GM10266 (cell line): ENCODE measurements at regions not wholly inside any gene's neighbourhood (a gene's known extent, or its start where the extent isn't known, plus 50 kb on each side); places are given as distances from the start of the nearest gene placed in this dataset.

ENCODE experiments used
- DNase-seq: peaks from one replicate; pipeline ENCODE4 v3.0.0; 2012; ENCODE audit errors: extremely low spot score
- TF ChIP-seq, protein P1 (sequence below): IDR thresholded peaks from 2 replicates; pipeline ENCODE4 v1.5.1; 2012; ENCODE audit warnings: mild to moderate bottlenecking, low read depth; ENCODE audit not compliant: control insufficient read depth, insufficient read depth; ENCODE audit errors: missing control alignments

- no peak for DNase-seq
- TF ChIP-seq, protein P1, sequence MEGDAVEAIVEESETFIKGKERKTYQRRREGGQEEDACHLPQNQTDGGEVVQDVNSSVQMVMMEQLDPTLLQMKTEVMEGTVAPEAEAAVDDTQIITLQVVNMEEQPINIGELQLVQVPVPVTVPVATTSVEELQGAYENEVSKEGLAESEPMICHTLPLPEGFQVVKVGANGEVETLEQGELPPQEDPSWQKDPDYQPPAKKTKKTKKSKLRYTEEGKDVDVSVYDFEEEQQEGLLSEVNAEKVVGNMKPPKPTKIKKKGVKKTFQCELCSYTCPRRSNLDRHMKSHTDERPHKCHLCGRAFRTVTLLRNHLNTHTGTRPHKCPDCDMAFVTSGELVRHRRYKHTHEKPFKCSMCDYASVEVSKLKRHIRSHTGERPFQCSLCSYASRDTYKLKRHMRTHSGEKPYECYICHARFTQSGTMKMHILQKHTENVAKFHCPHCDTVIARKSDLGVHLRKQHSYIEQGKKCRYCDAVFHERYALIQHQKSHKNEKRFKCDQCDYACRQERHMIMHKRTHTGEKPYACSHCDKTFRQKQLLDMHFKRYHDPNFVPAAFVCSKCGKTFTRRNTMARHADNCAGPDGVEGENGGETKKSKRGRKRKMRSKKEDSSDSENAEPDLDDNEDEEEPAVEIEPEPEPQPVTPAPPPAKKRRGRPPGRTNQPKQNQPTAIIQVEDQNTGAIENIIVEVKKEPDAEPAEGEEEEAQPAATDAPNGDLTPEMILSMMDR, result no peak
Observed at GRCh38 chr15:66848686-66849392, 146.8 kb downstream of the SMAD6 start.

DNA sequence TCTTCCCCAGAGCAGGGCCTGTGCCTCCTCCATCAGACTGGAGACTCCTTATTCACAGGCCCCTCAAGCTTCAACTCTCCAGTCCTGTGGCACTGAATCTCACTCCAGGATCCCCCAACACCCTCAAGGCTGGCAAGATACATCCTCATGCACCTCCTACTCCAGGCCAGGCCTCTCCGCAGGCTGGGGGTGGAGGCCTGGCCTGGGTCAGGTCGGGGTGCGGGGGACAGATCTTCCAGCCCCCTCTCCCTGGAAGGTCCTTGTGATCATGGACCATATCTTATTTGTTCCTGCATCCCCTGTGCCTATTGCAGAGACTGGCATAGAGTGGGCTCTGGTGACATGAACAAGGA, 147.3 kb downstream of the SMAD6 start:
- DNase-seq, result no peak
- TF ChIP-seq, protein P1, result no peak

DNA sequence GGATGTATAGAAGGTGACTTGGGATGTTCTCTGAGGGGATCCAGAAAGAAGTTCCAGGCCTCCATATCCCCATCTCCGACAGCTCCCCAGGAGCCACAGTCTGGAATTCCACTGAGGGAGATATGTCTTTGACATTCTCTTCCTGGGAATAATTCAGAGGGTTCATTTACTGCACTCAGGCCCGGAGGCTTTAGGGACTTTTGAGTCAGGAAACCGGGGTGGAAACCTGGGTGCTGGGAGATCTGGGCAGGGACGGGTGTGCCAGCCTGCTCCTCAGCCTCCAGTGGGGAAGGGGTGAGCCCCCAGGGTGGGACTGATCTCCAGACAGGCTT, 147.7 kb downstream of the SMAD6 start:
- DNase-seq, result no peak
- TF ChIP-seq, protein P1, result no peak

DNA sequence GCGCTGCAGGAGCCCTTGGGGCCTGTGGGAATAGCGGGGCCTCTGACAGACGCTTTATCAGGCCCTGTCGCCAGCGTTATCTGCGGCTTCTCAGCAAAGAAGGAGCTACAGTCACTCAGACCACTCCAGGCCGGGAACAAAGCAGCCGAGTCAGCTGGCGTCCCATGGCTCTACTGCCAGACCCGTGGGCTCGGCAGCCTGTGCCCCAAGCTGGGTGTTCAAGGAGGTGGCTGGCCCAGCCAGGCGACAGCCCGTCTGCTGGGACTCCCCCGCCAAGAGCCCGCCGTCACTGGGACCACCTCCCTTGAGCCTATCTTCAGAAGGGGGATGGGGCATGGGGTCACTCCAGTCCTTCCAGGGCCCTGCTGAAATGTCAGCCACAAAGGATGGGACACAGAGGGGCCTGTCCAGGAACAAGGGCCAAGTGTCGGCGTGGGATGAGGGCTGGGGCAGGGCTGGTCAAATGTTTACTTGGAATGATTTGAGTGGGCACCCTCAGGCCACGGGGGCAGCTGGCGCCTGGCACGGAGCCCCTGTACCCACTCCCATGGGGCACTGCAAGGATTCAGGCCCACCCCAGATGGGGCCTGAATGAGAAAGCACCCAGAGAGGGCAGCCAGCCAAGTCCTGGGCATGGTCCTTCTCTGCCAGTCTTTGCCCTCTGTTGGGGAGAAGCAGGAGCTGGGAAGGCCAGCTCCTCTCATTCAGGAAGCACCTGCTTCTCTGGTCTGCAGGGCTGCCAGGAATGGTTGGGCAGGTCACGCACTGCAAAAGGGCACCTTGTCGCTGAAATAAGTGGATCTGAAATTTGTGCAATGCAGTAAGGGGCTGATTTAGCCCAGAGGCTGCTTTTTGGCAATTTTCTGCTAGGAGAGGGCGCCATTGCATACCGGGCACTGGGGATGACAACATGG, 148.3 kb downstream of the SMAD6 start:
- TF ChIP-seq, protein P1, result no peak
- DNase-seq, result no peak

GRCh38 chr15:66850996-66851310, 148.9 kb downstream of the SMAD6 start:
- TF ChIP-seq, protein P1, result no peak
- DNase-seq, result no peak

DNA sequence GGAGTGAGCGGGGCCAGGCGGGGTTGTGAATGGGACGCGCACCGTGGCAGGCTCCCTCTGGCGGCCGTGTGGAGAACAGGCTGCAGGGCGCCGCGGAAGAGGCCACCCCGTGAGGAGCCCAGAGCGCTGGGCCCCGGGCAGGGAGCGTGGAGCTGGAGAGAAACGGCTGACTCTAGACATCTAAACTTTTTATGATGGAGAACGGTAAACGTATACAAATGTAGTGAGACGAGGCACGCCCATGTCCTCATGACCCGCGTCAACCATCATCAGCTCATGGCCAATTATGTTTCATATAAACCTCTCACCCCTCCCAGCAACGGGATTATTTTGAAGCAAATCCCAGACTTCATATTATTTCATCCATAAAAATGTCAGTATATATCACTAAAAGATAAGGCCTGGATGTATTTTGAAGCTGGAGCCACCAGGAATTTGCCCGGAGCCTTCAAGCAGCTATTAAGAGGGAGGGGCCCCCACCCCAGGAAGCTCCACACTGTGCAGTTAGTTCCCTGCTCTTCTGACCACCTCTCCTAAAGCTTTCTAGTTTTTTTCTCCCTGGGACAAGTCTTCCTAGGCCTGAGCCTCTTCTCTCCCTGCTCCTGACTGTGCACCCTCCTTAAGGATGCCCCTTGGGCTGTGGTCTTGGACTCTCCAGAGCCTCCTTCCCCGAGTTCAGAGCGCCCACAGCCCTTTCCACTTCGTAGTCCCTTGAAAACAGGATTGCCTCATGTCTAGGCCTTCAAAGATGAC, 149.5 kb downstream of the SMAD6 start:
- peak; percentile 90 for DNase-seq
- TF ChIP-seq, protein P1, result peak; percentile 96
